Panc1 (cell line): ENCODE measurements at regions not wholly inside any gene's neighbourhood (a gene's known extent, or its start where the extent isn't known, plus 50 kb on each side); places are given as distances from the start of the nearest gene placed in this dataset.

Source experiments
- CTCF ChIP-seq: fragments of 450-650 bp; IDR thresholded peaks from 2 replicates; pipeline ENCODE4 v1.5.1; 2017; ENCODE audit warnings: mild to moderate bottlenecking
- POLR2AphosphoS5 ChIP-seq: IDR thresholded peaks from 2 replicates; pipeline ENCODE4 v1.6.1; 2012; ENCODE audit warnings: mild to moderate bottlenecking, low read depth, low read length, moderate library complexity
- SIN3A ChIP-seq: IDR thresholded peaks from 2 replicates; pipeline ENCODE4 v1.6.1; 2012; ENCODE audit warnings: low read depth, mild to moderate bottlenecking, low read length, moderate library complexity, borderline replicate concordance; ENCODE audit not compliant: insufficient read depth

GRCh38 chr7:9781710-9782109, 1192.0 kb upstream of the PHF14 start:
- TF ChIP-seq CTCF (no peak), POLR2AphosphoS5 (no peak), SIN3A (no peak)
